SK-N-SH (cell line): ENCODE measurements at regions not wholly inside any gene's neighbourhood (a gene's known extent, or its start where the extent isn't known, plus 50 kb on each side); places are given as distances from the start of the nearest gene placed in this dataset.

ENCODE experiments used
- CTCF ChIA-PET: fragments of 300-600, 350-600 bp; formaldehyde crosslinking; extraction: SDS; loops from one replicate; lab custom pipeline; 2021; lab: Yijun Ruan, JAX
- POLR2A ChIA-PET: fragments of 350-600 bp; sonication (Branson Sonifier 250); formaldehyde crosslinking; extraction: SDS; loops from one replicate; lab custom pipeline; 2020; ENCODE audit warnings: antibody characterized with exemption, inconsistent platforms; lab: Yijun Ruan, JAX
- DNase-seq: peaks from one replicate; pipeline ENCODE4 v3.0.0; 2012
- H2AFZ ChIP-seq: fragments of 200-600 bp; sonication (generic); 2 replicates; pipeline ENCODE4 v1.8.1; 2016; ENCODE audit warnings: antibody characterized with exemption, mild to moderate bottlenecking, low read depth
- H3F3A ChIP-seq: fragments of 200-600 bp; sonication (generic); replicated peaks from 2 replicates; pipeline ENCODE3; 2016; ENCODE audit warnings: antibody characterized with exemption, mild to moderate bottlenecking; ENCODE audit not compliant: insufficient read depth
- H3K27ac ChIP-seq, 2 experiments: fragments of 200-500 bp in 1 of 2; fragments of 200-600 bp in 1 of 2; sonication (Bioruptor generic) in 1 of 2; sonication (generic), shearing (Covaris generic) in 1 of 2; 2 replicates each; pipeline versions ENCODE4 v1.5.1 to v1.6.1; 2014 to 2016; ENCODE audit warnings: low read depth in 2 of 2, inconsistent platforms in 1 of 2, low read length in 1 of 2, mild to moderate bottlenecking in 1 of 2, mixed read lengths in 1 of 2
- H3K27me3 ChIP-seq: fragments of 200-600 bp; sonication (generic), shearing (Covaris generic); 2 replicates; pipeline ENCODE4 v1.6.1; 2016; ENCODE audit warnings: mixed run types; ENCODE audit not compliant: insufficient read depth
- H3K36me3 ChIP-seq, 2 experiments: fragments of 200-500 bp in 1 of 2; fragments of 200-600 bp in 1 of 2; sonication (Bioruptor generic) in 1 of 2; sonication (generic) in 1 of 2; replicated peaks in 1 of 2; 2 replicates each; pipeline versions ENCODE3 to v1.5.1; 2014 to 2016; ENCODE audit warnings: low read length in 1 of 2, mild to moderate bottlenecking in 1 of 2; ENCODE audit not compliant: insufficient read depth in 2 of 2, control insufficient read depth in 1 of 2
- H3K4me1 ChIP-seq, 2 experiments: fragments of 200-500 bp in 1 of 2; fragments of 200-600 bp in 1 of 2; sonication (Bioruptor generic) in 1 of 2; sonication (generic), shearing (Covaris generic) in 1 of 2; 2 replicates each; pipeline versions ENCODE4 v1.5.1 to v1.6.1; 2014 to 2016; ENCODE audit warnings: low read depth in 1 of 2, low read length in 1 of 2, mixed run types in 1 of 2; ENCODE audit not compliant: insufficient read depth in 2 of 2, control insufficient read depth in 1 of 2
- H3K4me2 ChIP-seq: fragments of 200-600 bp; sonication (generic), shearing (Covaris generic); 2 replicates; pipeline ENCODE4 v1.6.1; 2017; ENCODE audit warnings: mixed run types
- H3K4me3 ChIP-seq, 2 experiments: fragments of 200-500 bp in 1 of 2; fragments of 200-600 bp in 1 of 2; sonication (Bioruptor generic) in 1 of 2; sonication (generic), shearing (Covaris generic) in 1 of 2; 2 replicates each; pipeline versions ENCODE4 v1.5.1 to v1.8.1; 2014 to 2016; ENCODE audit warnings: low read depth in 2 of 2, inconsistent platforms in 1 of 2, low read length in 1 of 2, mild to moderate bottlenecking in 1 of 2, mixed read lengths in 1 of 2, moderate library complexity in 1 of 2
- H3K79me2 ChIP-seq: fragments of 200-600 bp; sonication (generic); 2 replicates; pipeline ENCODE4 v1.8.1; 2017; ENCODE audit warnings: mild to moderate bottlenecking; ENCODE audit not compliant: insufficient read depth
- H3K9ac ChIP-seq: fragments of 200-600 bp; sonication (generic); 2 replicates; pipeline ENCODE4 v1.6.1; 2017; ENCODE audit warnings: mixed run types
- H3K9me2 ChIP-seq: fragments of 200-600 bp; sonication (generic); 2 replicates; pipeline ENCODE4 v1.6.1; 2017; ENCODE audit warnings: mixed run types
- H3K9me3 ChIP-seq: fragments of 200-600 bp; sonication (generic); 2 replicates; pipeline ENCODE4 v1.6.1; 2017; ENCODE audit warnings: mixed run types, mild to moderate bottlenecking, moderate library complexity
- H4K20me1 ChIP-seq: fragments of 200-600 bp; sonication (generic); 2 replicates; pipeline ENCODE4 v1.6.1; 2017; ENCODE audit warnings: mild to moderate bottlenecking, mixed run types; ENCODE audit not compliant: insufficient read depth
- CHD2 ChIP-seq: fragments of 150-350 bp; IDR thresholded peaks from 2 replicates; pipeline ENCODE4 v1.6.1; 2018; ENCODE audit warnings: low read length; ENCODE audit not compliant: partially characterized antibody
- FOXJ3 ChIP-seq: sonication (generic); formaldehyde crosslinking; IDR thresholded peaks from 2 replicates; pipeline ENCODE4 v1.5.1; 2020; ENCODE audit warnings: mild to moderate bottlenecking, missing genetic modification reagents
- GABPA ChIP-seq: IDR thresholded peaks from 2 replicates; pipeline ENCODE4 v1.4.0; 2012; ENCODE audit warnings: low read depth, mild to moderate bottlenecking
- REST ChIP-seq: IDR thresholded peaks from 2 replicates; pipeline ENCODE4 v1.6.1; 2012; ENCODE audit warnings: mild to moderate bottlenecking, low read depth, low read length, moderate library complexity
- RXRA ChIP-seq: IDR thresholded peaks from 2 replicates; pipeline ENCODE4 v1.4.0; 2012; ENCODE audit warnings: low read depth, mild to moderate bottlenecking, borderline replicate concordance
- SMC3 ChIP-seq: IDR thresholded peaks from 2 replicates; pipeline ENCODE4 v1.6.1; 2012; ENCODE audit warnings: low read depth, low read length, improper control_type of control experiment
- TAF1 ChIP-seq: IDR thresholded peaks from 2 replicates; pipeline ENCODE4 v1.6.1; 2012; ENCODE audit warnings: low read depth, mild to moderate bottlenecking, low read length, moderate library complexity, borderline replicate concordance
- WGBS: methylation state at CpG from one replicate; pipeline ENCODE4 v1.1.6; 2017; ENCODE audit warnings: low lambda C conversion rate; 5-methylcytosine and 5-hydroxymethylcytosine counted together
- TF ChIP-seq, protein P1 (sequence below): IDR thresholded peaks from 2 replicates; pipeline ENCODE4 v1.4.0; 2012; ENCODE audit warnings: low read depth, borderline replicate concordance
- TF ChIP-seq, protein P2 (sequence below): IDR thresholded peaks from 2 replicates; pipeline ENCODE4 v1.4.0; 2012; ENCODE audit warnings: low read depth
- TF ChIP-seq, protein P3 (sequence below): fragments of 200-600 bp; sonication (generic); IDR thresholded peaks from 2 replicates; pipeline ENCODE4 v1.6.1; 2017; ENCODE audit warnings: antibody characterized with exemption, mild to moderate bottlenecking, moderate library complexity

- WGBS, result 12% methylated on average over 8 of the region's 8 CpGs
- POLR2A ChIA-PET, result no interaction called here
Measured at GRCh38 chr12:62106547-62107185, 153.5 kb upstream of the USP15 start.

More at GRCh38 chr12:62106547-62107185, 153.5 kb upstream of the USP15 start:
- no peak overlapping the region for H3K27ac ChIP-seq
- TF ChIP-seq RXRA, result no peak
- TF ChIP-seq, protein P1, sequence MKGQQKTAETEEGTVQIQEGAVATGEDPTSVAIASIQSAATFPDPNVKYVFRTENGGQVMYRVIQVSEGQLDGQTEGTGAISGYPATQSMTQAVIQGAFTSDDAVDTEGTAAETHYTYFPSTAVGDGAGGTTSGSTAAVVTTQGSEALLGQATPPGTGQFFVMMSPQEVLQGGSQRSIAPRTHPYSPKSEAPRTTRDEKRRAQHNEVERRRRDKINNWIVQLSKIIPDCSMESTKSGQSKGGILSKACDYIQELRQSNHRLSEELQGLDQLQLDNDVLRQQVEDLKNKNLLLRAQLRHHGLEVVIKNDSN, result no peak
- TF ChIP-seq, protein P2, sequence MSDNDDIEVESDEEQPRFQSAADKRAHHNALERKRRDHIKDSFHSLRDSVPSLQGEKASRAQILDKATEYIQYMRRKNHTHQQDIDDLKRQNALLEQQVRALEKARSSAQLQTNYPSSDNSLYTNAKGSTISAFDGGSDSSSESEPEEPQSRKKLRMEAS, result no peak
- TF ChIP-seq, protein P3, sequence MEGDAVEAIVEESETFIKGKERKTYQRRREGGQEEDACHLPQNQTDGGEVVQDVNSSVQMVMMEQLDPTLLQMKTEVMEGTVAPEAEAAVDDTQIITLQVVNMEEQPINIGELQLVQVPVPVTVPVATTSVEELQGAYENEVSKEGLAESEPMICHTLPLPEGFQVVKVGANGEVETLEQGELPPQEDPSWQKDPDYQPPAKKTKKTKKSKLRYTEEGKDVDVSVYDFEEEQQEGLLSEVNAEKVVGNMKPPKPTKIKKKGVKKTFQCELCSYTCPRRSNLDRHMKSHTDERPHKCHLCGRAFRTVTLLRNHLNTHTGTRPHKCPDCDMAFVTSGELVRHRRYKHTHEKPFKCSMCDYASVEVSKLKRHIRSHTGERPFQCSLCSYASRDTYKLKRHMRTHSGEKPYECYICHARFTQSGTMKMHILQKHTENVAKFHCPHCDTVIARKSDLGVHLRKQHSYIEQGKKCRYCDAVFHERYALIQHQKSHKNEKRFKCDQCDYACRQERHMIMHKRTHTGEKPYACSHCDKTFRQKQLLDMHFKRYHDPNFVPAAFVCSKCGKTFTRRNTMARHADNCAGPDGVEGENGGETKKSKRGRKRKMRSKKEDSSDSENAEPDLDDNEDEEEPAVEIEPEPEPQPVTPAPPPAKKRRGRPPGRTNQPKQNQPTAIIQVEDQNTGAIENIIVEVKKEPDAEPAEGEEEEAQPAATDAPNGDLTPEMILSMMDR, result no peak
- no peak for TF ChIP-seq REST
- no peak for TF ChIP-seq CHD2
- TF ChIP-seq SMC3, result no peak
- TF ChIP-seq FOXJ3 (CRISPR knock-in tag), result no peak
- TF ChIP-seq TAF1, result no peak
- TF ChIP-seq GABPA, result no peak
- TF ChIP-seq, all 33 proteins: peak for 0
- no peaks in the 10 kb centered on the region for H4K20me1 ChIP-seq
- no peaks in the 10 kb centered on the region for H3K79me2 ChIP-seq
- no peaks in the 10 kb centered on the region for H3K9me3 ChIP-seq
- H3K4me1 ChIP-seq, result 0 out of 4 replicates have a peak, but pooled peaks cover 0 to 3% of the 10 kb centered on the region in 2 experiments
- 0 out of 2 replicates have a peak overlapping the region, but pooled peaks have one; percentile 15 for H3K4me2 ChIP-seq
- H3K9me2 ChIP-seq, result no peaks in the 10 kb centered on the region
- CTCF ChIA-PET, result interaction anchor here (0.6 kb wide), 1 partner anchor 13 kb away, joined by 3 read pairs; no protein-coding TSS in a partner anchor
- H3F3A ChIP-seq, result no peaks in the 10 kb centered on the region
- DNase-seq, result no peak
- H2AFZ ChIP-seq, result no peak overlapping the region
- no peaks in the 10 kb centered on the region for H3K36me3 ChIP-seq
- no peaks in the 10 kb centered on the region for H3K27me3 ChIP-seq
- H3K9ac ChIP-seq, result no peak overlapping the region
- no peak overlapping the region; a peak in 1 of 4 replicates for H3K4me3 ChIP-seq
